Breast epithelium (tissue), 4 donors: ENCODE measurements at regions not wholly inside any gene's neighbourhood (a gene's known extent, or its start where the extent isn't known, plus 50 kb on each side); places are given as distances from the start of the nearest gene placed in this dataset.

Experiments
- DNase-seq, 2 donors: peaks; one replicate each; pipeline ENCODE4 v3.0.0-alpha.2; 2019; ENCODE audit warnings: low spot score in 2 of 2
- H3K27ac ChIP-seq, 2 donors: fragments of 200-600 bp; sonication (generic) in 1 of 2; one replicate each; pipeline ENCODE4 v1.5.1; 2016 to 2019; ENCODE audit warnings: mild to moderate bottlenecking in 1 of 2
- H3K27me3 ChIP-seq, 2 donors: fragments of 200-600 bp; sonication (generic) in 1 of 2; one replicate each; pipeline versions ENCODE4 v1.5.1 to v1.6.0; 2017 to 2019; ENCODE audit warnings: control low read depth in 1 of 2, mild to moderate bottlenecking in 1 of 2
- H3K36me3 ChIP-seq: fragments of 200-600 bp; one replicate; pipeline ENCODE4 v1.5.1; 2019
- H3K4me1 ChIP-seq, 2 donors: fragments of 200-600 bp; sonication (generic); one replicate each; pipeline ENCODE4 v1.5.1; 2016 to 2019; ENCODE audit warnings: control low read depth in 1 of 2
- H3K4me3 ChIP-seq, 3 donors: fragments of 200-600 bp; sonication (generic); 1 replicate in 2 of 3; 2 replicates in 1 of 3; pipeline ENCODE4 v1.5.1; 2016 to 2019; ENCODE audit warnings: mild to moderate bottlenecking in 3 of 3, moderate library complexity in 2 of 3
- H3K9me3 ChIP-seq, 2 donors: fragments of 200-600 bp; sonication (generic) in 1 of 2; one replicate each; pipeline ENCODE4 v1.5.1; 2016 to 2019; ENCODE audit warnings: control low read depth in 1 of 2
- CTCF ChIP-seq, 3 donors: fragments of 450-650 bp; IDR thresholded peaks; one replicate each; pipeline ENCODE4 v1.5.1; 2016 to 2017; ENCODE audit warnings: antibody characterized with exemption in 3 of 3, mild to moderate bottlenecking in 3 of 3, moderate library complexity in 3 of 3
- POLR2A ChIP-seq: fragments of 450-650 bp; IDR thresholded peaks from one replicate; pipeline ENCODE4 v1.6.1; 2016; ENCODE audit warnings: antibody characterized with exemption, mild to moderate bottlenecking, moderate library complexity
- POLR2AphosphoS5 ChIP-seq, 3 donors: sonication (generic); formaldehyde crosslinking; IDR thresholded peaks; one replicate each; pipeline ENCODE4 v1.6.1; 2017; ENCODE audit warnings: antibody characterized with exemption in 3 of 3
- intact Hi-C: fragments of 100-400 bp; cut with DNase I; formaldehyde crosslinking; loops from one replicate; pipeline ENCODE4 v1.15.1; 2023; ENCODE audit warnings: low total_unique reads

GRCh38 chr6:130593200-130593599, 227.4 kb downstream of the TMEM200A start:
- Histone ChIP-seq H3K4me3 (no peak overlapping the region), H3K27ac (no peak overlapping the region), H3K36me3 (no peaks in the 10 kb centered on the region), H3K9me3 (peaks cover 0 to 10% of the 10 kb centered on the region in 2 donors), H3K4me1 (no peaks in the 10 kb centered on the region), H3K27me3 (no peaks in the 10 kb centered on the region)
- TF ChIP-seq POLR2A: no peak
- TF ChIP-seq POLR2AphosphoS5 (IDR thresholded peaks at IDR 0.05): no peak
- TF ChIP-seq CTCF (IDR thresholded peaks at IDR 0.05): no peak
- intact Hi-C loops: no loop called here
- DNase-seq: no peak

- intact Hi-C loops: no loop called here
- no peak for DNase-seq
- H3K27me3 ChIP-seq: no peaks in the 10 kb centered on the region
Observed at GRCh38 chr6:130593948-130594347, 228.1 kb downstream of the TMEM200A start.

GRCh38 chr6:130598021-130598989, 228.9 kb upstream of the SMLR1 start:
- TF ChIP-seq POLR2AphosphoS5 (IDR thresholded peaks at IDR 0.05) (no peak), CTCF (IDR thresholded peaks at IDR 0.05) (no peak)
- no peaks in the 10 kb centered on the region for H3K4me1 ChIP-seq
- H3K36me3 ChIP-seq: no peaks in the 10 kb centered on the region
- no peaks in the 10 kb centered on the region for H3K27me3 ChIP-seq
- no peak overlapping the region for H3K27ac ChIP-seq
- no peak for DNase-seq
- intact Hi-C loops: no loop called here
- H3K4me3 ChIP-seq: no peak overlapping the region
- no peaks in the 10 kb centered on the region for H3K9me3 ChIP-seq

More at GRCh38 chr6:130593948-130594347, 228.1 kb downstream of the TMEM200A start:
- H3K27ac ChIP-seq: no peak overlapping the region
- H3K4me1 ChIP-seq: no peaks in the 10 kb centered on the region
- TF ChIP-seq CTCF (IDR thresholded peaks at IDR 0.05) (no peak), POLR2AphosphoS5 (IDR thresholded peaks at IDR 0.05) (no peak), POLR2A (no peak)
- peaks cover 0 to 10% of the 10 kb centered on the region in 2 donors for H3K9me3 ChIP-seq
- H3K4me3 ChIP-seq: no peak overlapping the region
- no peaks in the 10 kb centered on the region for H3K36me3 ChIP-seq

- no peak for TF ChIP-seq POLR2A
- no peak for TF ChIP-seq POLR2AphosphoS5 (IDR thresholded peaks at IDR 0.05)
- TF ChIP-seq CTCF (IDR thresholded peaks at IDR 0.05): no peak
- Histone ChIP-seq H3K36me3 (no peaks in the 10 kb centered on the region), H3K4me1 (no peaks in the 10 kb centered on the region), H3K9me3 (no peaks in the 10 kb centered on the region), H3K4me3 (no peak overlapping the region), H3K27ac (no peak overlapping the region), H3K27me3 (no peaks in the 10 kb centered on the region)
- DNase-seq: no peak
- intact Hi-C loops: no loop called here
Observed at GRCh38 chr6:130600880-130601341, 226.3 kb upstream of the SMLR1 start.

GRCh38 chr6:130602151-130602770, 224.9 kb upstream of the SMLR1 start:
- DNase-seq: no peak
- Histone ChIP-seq H3K4me3 (no peak overlapping the region), H3K36me3 (no peaks in the 10 kb centered on the region), H3K4me1 (no peaks in the 10 kb centered on the region), H3K9me3 (no peaks in the 10 kb centered on the region), H3K27ac (no peak overlapping the region), H3K27me3 (no peaks in the 10 kb centered on the region)
- TF ChIP-seq POLR2A: no peak
- no peak for TF ChIP-seq CTCF (IDR thresholded peaks at IDR 0.05)
- no peak for TF ChIP-seq POLR2AphosphoS5 (IDR thresholded peaks at IDR 0.05)
- intact Hi-C loops: loop anchor here (1.0 kb wide), 1 partner anchor 42 kb away; no protein-coding TSS in a partner anchor
